ENCODE measurements at regions not wholly inside any gene's neighbourhood (a gene's known extent, or its start where the extent isn't known, plus 50 kb on each side); places are given as distances from the start of the nearest gene placed in this dataset.

DNA sequence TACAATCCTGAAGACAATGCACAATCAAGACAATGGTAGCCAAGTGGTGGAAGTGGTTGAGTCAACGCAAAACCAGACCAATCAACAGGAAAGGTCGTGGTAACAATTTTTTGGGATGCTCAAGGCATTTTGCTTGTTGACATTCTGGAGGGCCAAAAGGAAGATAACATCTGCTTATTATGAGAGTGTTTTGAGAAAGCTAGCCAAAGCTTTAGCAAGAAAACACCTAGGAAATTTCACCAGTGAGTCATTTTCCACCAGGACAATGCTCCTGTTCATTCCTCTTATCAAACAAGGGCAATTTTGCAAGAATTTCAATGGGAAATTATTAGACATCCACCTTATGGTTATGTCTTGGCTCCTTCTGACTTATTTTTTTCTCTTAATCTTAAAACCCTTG, 1932.2 kb upstream of the RAG2 start:
- TF ChIP-seq CTCF (IDR thresholded peaks at IDR 0.05; ENCODE audit: insufficient read depth, low read depth, low read length) = no peak
- TF ChIP-seq EZH2 (IDR thresholded peaks at IDR 0.05; ENCODE audit: insufficient read depth, low read length) = no peak
